ENCODE measurements at regions not wholly inside any gene's neighbourhood (a gene's known extent, or its start where the extent isn't known, plus 50 kb on each side); places are given as distances from the start of the nearest gene placed in this dataset.

DNA sequence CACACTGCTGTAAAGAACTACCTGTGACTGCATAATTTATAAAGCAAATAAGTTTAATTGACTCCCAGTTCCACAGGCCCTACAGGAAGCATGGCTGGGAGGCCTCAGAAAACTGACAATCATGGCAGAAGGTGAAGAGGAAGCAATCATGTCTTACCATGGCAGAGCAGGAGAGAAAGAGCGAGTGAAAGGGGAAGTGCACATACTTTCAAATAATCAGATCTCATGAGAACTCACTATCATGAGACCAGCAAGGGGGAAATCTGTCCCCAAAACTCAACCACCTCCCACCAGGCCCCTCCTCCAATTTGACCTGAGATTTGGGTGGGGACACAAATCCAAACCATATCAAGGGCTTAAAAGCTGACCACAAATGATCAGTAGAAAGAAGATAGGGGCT, 493.2 kb downstream of the PTPRC start:
- H3K4me1 ChIP-seq (ENCODE audit: insufficient read depth, low read length) = no peaks in the 10 kb centered on the region
- H3K9me3 ChIP-seq (ENCODE audit: control insufficient read depth, insufficient read depth, low read length) = no peaks in the 10 kb centered on the region
- no peak overlapping the region for H3K9ac ChIP-seq (ENCODE audit: low read depth, low read length)
- no peaks in the 10 kb centered on the region for H3K36me3 ChIP-seq (ENCODE audit: insufficient read depth, low read length)

DNA sequence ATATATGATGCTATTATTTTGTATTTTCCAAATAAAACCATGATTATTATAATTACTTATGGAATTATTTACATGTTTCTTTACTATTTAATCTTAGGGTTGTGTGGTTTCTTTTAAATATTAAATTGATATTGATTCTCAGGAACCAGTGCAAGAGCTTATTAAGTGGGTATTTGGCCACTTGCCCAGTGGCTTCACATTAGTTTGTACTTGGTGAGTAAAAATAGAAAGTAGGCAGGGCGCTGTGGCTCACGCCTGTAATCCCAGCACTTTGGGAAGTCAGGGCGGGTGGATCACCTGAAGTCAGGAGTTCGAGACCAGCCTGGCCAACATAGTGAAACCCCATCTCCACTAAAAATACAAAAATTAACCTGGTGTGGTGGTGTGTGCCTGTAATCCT, 497.1 kb downstream of the PTPRC start:
- Histone ChIP-seq H3K9me3 (ENCODE audit: control insufficient read depth, insufficient read depth, low read length) (no peaks in the 10 kb centered on the region), H3K36me3 (ENCODE audit: insufficient read depth, low read length) (no peaks in the 10 kb centered on the region), H3K4me1 (ENCODE audit: insufficient read depth, low read length) (no peaks in the 10 kb centered on the region), H3K9ac (ENCODE audit: low read depth, low read length) (no peak overlapping the region)

DNA sequence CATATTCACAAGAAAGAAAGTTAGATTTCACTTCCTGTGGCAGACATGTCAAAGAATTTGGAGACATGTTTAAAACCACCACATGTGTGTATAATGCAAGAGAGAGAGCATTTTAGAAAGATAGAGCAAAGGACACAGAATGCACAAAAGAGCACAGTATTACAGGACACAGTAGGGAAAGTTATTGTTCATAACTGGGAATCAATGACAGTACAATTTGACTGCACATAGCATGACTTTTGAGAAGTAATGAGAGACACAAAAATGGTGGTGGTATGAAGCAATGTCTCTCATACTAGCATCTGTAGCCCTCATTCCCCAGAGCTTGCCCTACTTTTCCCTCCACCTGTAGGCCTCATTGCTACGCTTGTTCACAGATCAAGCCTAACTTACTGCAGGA, 499.2 kb downstream of the PTPRC start:
- Histone ChIP-seq H3K9ac (ENCODE audit: low read depth, low read length) (no peak overlapping the region), H3K36me3 (ENCODE audit: insufficient read depth, low read length) (no peaks in the 10 kb centered on the region), H3K4me1 (ENCODE audit: insufficient read depth, low read length) (no peaks in the 10 kb centered on the region), H3K9me3 (ENCODE audit: control insufficient read depth, insufficient read depth, low read length) (no peaks in the 10 kb centered on the region)

DNA sequence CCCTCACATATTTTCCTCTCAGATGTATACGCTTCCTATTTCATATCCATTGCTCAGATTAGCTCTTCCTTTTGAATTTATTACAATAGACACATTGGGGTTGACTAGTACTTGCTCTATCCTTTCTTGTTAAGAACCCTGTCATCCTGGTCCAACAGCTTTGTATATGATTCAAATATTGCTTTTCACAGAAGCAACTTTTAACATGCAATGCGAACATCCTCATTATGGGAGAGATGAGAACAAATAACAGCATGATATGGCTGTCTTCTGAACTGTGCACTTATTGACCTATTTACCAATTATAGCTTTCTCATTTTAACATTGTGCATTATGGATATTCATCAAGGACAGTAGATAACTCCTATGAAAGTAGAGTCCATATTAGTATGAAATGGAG, 510.8 kb downstream of the PTPRC start:
- peaks cover 7% of the 10 kb centered on the region; the same call in 1 of the 2 replicates for H3K4me1 ChIP-seq (ENCODE audit: insufficient read depth, low read length)
- no peaks in the 10 kb centered on the region for H3K9me3 ChIP-seq (ENCODE audit: control insufficient read depth, insufficient read depth, low read length)
- no peaks in the 10 kb centered on the region for H3K36me3 ChIP-seq (ENCODE audit: insufficient read depth, low read length)
- no peak overlapping the region for H3K9ac ChIP-seq (ENCODE audit: low read depth, low read length)

DNA sequence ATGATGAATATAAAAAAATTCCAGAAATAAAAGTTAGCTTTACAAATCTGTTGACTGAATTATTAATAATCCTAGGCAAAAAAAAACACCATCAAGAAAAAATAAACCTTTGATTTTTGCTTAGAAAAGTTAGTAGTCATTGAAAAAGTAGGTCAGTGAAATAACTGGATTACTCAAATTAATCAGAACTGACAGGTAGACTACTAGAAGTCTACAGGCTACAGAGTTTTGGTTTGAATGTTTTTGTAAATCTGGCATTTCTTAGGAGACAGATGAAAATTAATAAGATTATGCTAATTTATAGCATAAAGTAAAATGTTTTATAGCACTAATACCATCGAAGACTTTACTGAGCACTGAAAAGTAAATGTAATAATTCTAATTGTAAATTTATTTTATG, 511.9 kb downstream of the PTPRC start:
- Histone ChIP-seq H3K36me3 (ENCODE audit: insufficient read depth, low read length) (no peaks in the 10 kb centered on the region), H3K9me3 (ENCODE audit: control insufficient read depth, insufficient read depth, low read length) (no peaks in the 10 kb centered on the region), H3K4me1 (ENCODE audit: insufficient read depth, low read length) (peaks cover 10% of the 10 kb centered on the region; the same call in 1 of the 2 replicates), H3K9ac (ENCODE audit: low read depth, low read length) (no peak overlapping the region)

DNA sequence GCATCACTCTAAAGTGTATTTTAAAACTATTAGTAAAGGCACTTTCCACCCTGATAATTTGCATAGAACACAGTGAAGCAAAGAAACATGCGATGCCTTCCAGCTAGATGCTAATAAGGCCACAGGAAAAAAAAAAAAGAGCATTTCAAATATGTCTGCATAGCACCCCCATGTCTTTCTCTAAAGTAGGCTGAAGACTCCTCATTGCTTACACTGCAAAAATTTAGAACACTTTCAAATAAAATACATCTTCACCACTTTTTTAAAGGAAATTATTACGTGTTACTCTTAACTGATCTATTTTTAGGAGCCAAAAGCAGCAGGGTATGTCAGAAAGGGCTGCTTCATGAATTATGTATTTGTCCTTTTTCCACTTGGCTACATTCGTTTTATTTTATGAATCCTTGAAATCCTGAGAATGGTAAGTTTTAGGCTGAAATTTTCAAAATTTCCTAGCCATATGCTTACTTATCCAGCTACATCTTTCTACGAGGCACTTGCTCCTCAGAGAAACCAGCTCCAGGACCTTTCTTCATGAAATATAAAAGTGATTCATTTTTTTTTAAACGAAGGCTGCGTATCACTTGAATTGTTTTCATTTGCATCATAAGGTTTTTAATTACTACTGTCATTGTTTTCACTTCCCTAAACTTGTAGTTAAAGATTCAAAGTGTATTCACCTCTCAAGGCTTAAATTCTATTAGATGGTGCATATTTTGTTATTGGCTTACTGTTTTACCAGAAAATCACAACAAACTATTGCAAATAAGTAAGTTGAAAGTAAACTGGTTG, 513.0 kb downstream of the PTPRC start:
- Histone ChIP-seq H3K9ac (ENCODE audit: low read depth, low read length) (no peak overlapping the region), H3K4me1 (ENCODE audit: insufficient read depth, low read length) (peaks cover 15% of the 10 kb centered on the region; the same call in 1 of the 2 replicates), H3K9me3 (ENCODE audit: control insufficient read depth, insufficient read depth, low read length) (no peaks in the 10 kb centered on the region), H3K36me3 (ENCODE audit: insufficient read depth, low read length) (no peaks in the 10 kb centered on the region)

DNA sequence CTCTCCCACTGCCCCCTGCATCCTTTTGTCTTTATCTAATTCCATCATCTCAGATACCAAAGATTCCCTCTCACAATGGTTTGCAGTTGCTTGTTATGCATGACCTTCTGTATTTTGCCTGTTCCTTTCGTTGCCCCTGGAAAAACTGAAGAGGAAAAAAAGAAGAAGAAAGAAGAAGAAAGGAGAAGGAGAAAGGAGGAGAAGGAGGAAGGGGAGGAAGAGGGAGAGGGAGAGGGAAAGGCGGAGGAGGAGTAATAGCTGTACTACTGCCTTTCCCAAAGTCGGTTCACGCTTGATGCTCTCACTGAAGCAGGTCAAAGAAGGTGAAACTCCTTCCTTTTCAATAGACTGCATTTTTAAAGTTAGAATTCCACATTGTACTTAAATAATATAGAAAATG, 513.8 kb downstream of the PTPRC start:
- peaks cover 15% of the 10 kb centered on the region; the same call in 1 of the 2 replicates for H3K4me1 ChIP-seq (ENCODE audit: insufficient read depth, low read length)
- H3K9me3 ChIP-seq (ENCODE audit: control insufficient read depth, insufficient read depth, low read length) = no peaks in the 10 kb centered on the region
- no peaks in the 10 kb centered on the region for H3K36me3 ChIP-seq (ENCODE audit: insufficient read depth, low read length)
- H3K9ac ChIP-seq (ENCODE audit: low read depth, low read length) = no peak overlapping the region

DNA sequence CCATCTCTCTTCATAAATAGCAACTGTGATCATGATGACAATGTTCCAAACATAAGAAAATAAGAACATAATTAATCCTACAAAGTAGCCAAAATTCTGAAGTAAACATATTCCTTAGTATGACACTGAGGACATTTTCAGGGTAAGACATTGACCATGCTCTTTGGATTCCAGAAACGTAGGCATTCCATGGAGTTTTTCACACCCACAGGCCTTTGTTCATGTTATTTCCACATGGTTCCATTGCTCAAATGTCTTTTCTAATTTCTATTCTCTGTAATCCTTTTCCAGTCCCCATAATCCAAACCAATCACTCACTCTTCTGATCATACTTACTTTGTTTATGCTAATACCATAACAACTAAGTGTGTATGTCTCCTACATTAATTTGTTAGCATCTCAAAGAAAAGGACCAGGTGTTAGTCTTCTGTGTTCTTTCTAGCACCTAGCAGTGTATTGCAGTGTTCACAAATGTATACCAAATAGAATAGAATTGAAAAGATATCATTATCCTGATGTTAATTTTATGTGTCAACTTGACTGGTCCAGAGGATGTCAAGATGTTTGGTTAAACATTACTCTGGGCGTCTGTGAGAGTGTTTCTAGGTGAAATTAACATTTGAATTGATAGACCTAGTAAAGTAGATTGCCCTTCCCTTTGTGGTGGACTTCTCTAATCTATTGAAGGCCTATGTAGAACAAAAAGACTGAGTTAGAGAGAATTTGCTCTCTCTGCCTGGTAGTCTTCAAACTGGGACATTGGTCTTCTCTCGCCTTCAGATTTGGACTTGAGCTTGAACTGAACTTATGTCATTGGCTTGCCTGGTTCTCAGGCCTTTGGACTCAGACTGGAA, 516.6 kb downstream of the PTPRC start:
- H3K9ac ChIP-seq (ENCODE audit: low read depth, low read length) = no peak overlapping the region
- H3K9me3 ChIP-seq (ENCODE audit: control insufficient read depth, insufficient read depth, low read length) = no peaks in the 10 kb centered on the region
- H3K36me3 ChIP-seq (ENCODE audit: insufficient read depth, low read length) = no peaks in the 10 kb centered on the region
- peaks cover 16% of the 10 kb centered on the region; the same call in 1 of the 2 replicates for H3K4me1 ChIP-seq (ENCODE audit: insufficient read depth, low read length)

DNA sequence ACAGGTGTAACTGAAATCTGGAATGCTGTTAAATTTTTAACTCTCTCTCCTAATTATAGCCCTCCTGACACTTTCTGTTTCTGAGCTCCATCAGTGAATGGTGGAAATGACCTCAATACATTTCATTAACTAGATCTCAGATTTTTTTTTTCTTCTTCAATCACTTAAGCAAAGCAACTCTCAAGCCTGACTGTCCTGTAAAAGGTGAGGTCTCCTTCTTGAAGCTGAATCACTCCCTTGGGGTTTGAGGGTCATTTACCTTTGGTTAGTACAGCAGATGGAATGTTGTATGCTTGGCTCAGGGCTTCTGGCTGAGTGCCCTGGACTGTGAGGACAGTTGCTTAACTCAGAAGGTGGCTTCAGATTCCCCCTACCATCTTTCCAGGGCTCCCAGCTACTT, 518.7 kb downstream of the PTPRC start:
- peaks cover 22% of the 10 kb centered on the region for H3K4me1 ChIP-seq (ENCODE audit: insufficient read depth, low read length)
- no peaks in the 10 kb centered on the region for H3K9me3 ChIP-seq (ENCODE audit: control insufficient read depth, insufficient read depth, low read length)
- no peaks in the 10 kb centered on the region for H3K36me3 ChIP-seq (ENCODE audit: insufficient read depth, low read length)
- no peak overlapping the region for H3K9ac ChIP-seq (ENCODE audit: low read depth, low read length)

DNA sequence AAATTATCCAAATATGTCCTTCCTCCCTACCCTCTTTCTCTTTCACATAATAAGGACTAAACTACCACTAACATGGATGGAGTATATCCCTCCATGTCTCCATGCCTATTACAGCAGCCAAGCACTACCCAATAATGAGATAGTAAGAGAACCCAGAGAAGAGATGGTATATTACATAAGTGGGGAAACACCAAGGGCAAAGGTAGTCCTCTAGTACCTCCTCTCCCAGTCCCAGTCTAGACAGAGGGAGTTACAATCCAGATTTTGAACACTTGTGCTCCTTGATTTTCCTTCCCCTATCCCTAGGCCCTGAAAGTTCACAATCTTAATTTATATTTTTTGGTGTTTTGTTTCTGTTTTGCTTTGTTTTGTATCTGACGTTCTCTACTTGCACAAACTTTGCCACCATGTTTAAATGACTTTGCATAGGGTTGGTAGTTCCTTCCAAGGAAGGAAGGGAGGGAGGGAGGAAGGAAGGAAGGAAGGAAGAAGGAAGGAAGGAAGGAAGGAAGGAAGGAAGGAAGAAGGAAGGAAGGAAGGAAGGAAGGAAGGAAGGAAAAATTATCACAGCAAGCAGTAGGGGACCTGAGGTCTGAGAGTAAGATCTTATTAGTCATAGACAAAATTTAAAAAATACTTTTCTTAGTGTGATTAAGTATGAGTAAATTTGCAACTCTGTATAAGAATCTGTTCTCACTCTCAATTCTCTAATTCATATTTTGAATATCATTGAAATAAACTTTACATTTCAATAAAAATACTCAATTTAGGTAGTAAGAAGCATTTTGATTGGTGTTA, 521.9 kb downstream of the PTPRC start:
- Histone ChIP-seq H3K36me3 (ENCODE audit: insufficient read depth, low read length) (no peaks in the 10 kb centered on the region), H3K9ac (ENCODE audit: low read depth, low read length) (no peak overlapping the region), H3K4me1 (ENCODE audit: insufficient read depth, low read length) (peaks cover 20% of the 10 kb centered on the region), H3K9me3 (ENCODE audit: control insufficient read depth, insufficient read depth, low read length) (no peaks in the 10 kb centered on the region)

DNA sequence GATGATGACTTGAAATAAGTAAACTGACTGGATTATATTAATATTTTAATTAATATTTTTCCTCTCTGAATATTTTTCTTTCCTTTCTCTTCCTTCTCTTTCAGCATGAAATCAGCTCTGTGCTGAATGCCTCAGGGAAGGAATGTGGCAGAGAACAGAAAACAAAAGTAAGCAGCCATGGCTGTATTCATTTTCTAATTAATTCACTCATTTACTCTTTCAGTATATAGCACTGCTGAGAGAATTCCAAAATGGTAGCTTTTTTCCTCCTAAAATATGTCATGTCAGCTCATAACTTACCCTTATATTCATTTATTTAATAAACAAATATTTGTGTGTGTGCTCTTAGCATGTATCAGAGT, 522.5 kb downstream of the PTPRC start:
- Histone ChIP-seq H3K9ac (ENCODE audit: low read depth, low read length) (no peak overlapping the region), H3K9me3 (ENCODE audit: control insufficient read depth, insufficient read depth, low read length) (no peaks in the 10 kb centered on the region), H3K4me1 (ENCODE audit: insufficient read depth, low read length) (peaks cover 14% of the 10 kb centered on the region), H3K36me3 (ENCODE audit: insufficient read depth, low read length) (no peaks in the 10 kb centered on the region)

DNA sequence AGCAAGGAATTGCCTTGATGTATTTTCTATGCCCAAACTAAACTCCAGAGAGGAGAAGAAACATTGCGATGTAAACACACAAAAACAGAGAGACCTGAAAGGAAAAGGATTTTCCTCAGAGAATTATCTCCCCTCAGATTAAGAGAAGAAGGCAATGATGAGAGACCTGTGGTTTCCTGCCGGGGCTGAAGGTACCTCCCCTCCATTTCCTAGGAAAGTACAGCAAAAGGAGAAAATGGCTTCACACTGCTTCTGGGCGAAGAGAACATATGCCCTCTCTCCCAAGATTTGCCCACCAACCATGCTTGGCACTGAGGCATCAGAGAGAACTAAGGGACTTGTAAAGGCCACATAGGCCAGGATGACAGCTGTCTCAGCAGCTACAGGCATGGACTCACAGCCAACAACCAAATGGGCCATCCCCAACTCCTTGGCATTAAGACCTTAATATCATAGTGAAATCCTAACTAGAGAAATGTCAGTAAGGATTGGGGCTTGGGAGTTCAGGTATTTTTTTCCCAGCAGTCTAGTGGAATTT, 523.0 kb downstream of the PTPRC start:
- H3K4me1 ChIP-seq (ENCODE audit: insufficient read depth, low read length) = peaks cover 14% of the 10 kb centered on the region
- H3K9ac ChIP-seq (ENCODE audit: low read depth, low read length) = no peak overlapping the region
- no peaks in the 10 kb centered on the region for H3K9me3 ChIP-seq (ENCODE audit: control insufficient read depth, insufficient read depth, low read length)
- H3K36me3 ChIP-seq (ENCODE audit: insufficient read depth, low read length) = no peaks in the 10 kb centered on the region

DNA sequence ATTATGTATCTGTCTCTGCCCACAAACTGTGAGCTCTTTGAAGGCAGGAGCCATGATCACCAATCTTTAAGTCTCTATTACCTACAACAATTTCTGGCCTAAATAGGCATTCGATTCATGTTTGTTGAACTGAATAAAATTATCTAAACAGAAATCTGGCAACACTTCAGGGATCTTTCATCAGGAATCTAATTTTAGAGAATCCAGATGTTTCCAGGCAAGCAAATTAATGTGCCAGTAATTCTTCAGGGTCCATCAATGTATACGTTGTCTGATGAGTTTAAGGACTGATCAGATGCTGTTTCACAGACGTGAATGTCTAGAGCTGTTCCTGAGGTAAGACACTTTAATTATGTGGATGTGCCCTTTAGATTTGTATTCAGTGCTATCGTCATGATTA, 524.4 kb downstream of the PTPRC start:
- H3K36me3 ChIP-seq (ENCODE audit: insufficient read depth, low read length) = no peaks in the 10 kb centered on the region
- peaks cover 14% of the 10 kb centered on the region for H3K4me1 ChIP-seq (ENCODE audit: insufficient read depth, low read length)
- no peak overlapping the region for H3K9ac ChIP-seq (ENCODE audit: low read depth, low read length)
- H3K9me3 ChIP-seq (ENCODE audit: control insufficient read depth, insufficient read depth, low read length) = no peaks in the 10 kb centered on the region

DNA sequence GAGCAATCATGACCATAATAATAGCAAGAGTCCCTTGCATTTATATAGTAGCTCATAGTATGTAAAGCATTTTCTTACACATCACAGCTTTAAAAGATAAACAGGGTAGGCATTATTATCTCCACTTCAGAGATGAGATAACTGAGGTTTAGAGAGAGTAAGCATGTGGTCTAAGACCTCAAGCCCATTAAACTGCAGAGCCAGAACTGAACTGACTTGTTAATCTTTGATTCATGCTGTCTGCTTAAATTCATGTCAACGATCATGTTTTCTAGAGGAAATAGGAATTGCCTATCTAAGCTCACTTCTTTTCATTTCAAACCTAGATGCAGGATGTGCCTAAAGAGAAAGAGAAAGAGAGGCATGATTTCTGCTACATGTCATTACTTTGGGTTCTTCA, 524.8 kb downstream of the PTPRC start:
- Histone ChIP-seq H3K9me3 (ENCODE audit: control insufficient read depth, insufficient read depth, low read length) (no peaks in the 10 kb centered on the region), H3K9ac (ENCODE audit: low read depth, low read length) (no peak overlapping the region), H3K4me1 (ENCODE audit: insufficient read depth, low read length) (peaks cover 14% of the 10 kb centered on the region), H3K36me3 (ENCODE audit: insufficient read depth, low read length) (no peaks in the 10 kb centered on the region)
